GM13977 (cell line): ENCODE measurements at regions not wholly inside any gene's neighbourhood (a gene's known extent, or its start where the extent isn't known, plus 50 kb on each side); places are given as distances from the start of the nearest gene placed in this dataset.

ENCODE experiments used
- DNase-seq: peaks from one replicate; pipeline ENCODE4 v3.0.0; 2012; ENCODE audit warnings: low spot score
- in situ Hi-C: fragments of 300-500 bp; cut with MboI; formaldehyde crosslinking; loops from one replicate; pipeline ENCODE4 v1.12.0; 2022; ENCODE audit warnings: low sequenced_read_pairs, low pct_unique_long_range_greater_than_20kb, mixed read lengths, inconsistent platforms; ENCODE audit not compliant: unreplicated experiment
- TF ChIP-seq, protein P1 (sequence below): IDR thresholded peaks from 2 replicates; pipeline ENCODE4 v1.5.1; 2012; ENCODE audit warnings: mild to moderate bottlenecking, control low read depth; ENCODE audit not compliant: insufficient read depth; ENCODE audit errors: extremely low read depth, missing control alignments

- TF ChIP-seq, protein P1, sequence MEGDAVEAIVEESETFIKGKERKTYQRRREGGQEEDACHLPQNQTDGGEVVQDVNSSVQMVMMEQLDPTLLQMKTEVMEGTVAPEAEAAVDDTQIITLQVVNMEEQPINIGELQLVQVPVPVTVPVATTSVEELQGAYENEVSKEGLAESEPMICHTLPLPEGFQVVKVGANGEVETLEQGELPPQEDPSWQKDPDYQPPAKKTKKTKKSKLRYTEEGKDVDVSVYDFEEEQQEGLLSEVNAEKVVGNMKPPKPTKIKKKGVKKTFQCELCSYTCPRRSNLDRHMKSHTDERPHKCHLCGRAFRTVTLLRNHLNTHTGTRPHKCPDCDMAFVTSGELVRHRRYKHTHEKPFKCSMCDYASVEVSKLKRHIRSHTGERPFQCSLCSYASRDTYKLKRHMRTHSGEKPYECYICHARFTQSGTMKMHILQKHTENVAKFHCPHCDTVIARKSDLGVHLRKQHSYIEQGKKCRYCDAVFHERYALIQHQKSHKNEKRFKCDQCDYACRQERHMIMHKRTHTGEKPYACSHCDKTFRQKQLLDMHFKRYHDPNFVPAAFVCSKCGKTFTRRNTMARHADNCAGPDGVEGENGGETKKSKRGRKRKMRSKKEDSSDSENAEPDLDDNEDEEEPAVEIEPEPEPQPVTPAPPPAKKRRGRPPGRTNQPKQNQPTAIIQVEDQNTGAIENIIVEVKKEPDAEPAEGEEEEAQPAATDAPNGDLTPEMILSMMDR = no peak
- in situ Hi-C loops = no loop called here
- DNase-seq = no peak
These were observed 128.0 kb upstream of the FAM83B start for GRCh38 chr6:54718541-54719023.

GRCh38 chr6:54719131-54719530 lies 127.4 kb upstream of the FAM83B start:
- DNase-seq = no peak
- in situ Hi-C loops = no loop called here
- TF ChIP-seq, protein P1 = no peak

GRCh38 chr6:54719633-54720032 lies 126.9 kb upstream of the FAM83B start:
- TF ChIP-seq, protein P1 = no peak
- in situ Hi-C loops = no loop called here
- no peak for DNase-seq

GRCh38 chr6:54722328-54722727 lies 124.2 kb upstream of the FAM83B start:
- TF ChIP-seq, protein P1 = no peak
- no peak for DNase-seq
- in situ Hi-C loops = no loop called here

DNA sequence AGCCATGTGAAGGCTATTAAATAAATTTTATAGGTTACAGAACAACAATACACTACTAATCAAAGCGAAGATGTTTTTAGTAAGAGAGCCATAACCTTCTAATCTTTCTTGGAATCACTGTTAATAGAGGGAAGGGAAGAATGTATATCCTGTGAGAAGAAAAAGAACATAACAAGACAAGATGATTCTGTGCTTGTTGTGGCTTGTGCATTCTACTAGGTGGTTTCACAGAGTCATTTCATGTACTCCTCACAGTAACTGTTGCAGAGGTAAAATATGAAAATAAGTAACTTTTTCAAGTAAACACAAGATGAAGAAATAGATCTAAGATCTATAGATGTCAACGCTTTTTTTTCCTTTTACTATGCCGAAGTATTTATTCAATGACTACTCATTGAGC lies 116.9 kb upstream of the FAM83B start:
- TF ChIP-seq, protein P1 = no peak
- in situ Hi-C loops = no loop called here
- no peak for DNase-seq

- TF ChIP-seq, protein P1 = no peak
- no peak for DNase-seq
- in situ Hi-C loops = no loop called here
These were observed 115.6 kb upstream of the FAM83B start for GRCh38 chr6:54730767-54731630.
